Body of pancreas (tissue), 4 donors: ENCODE measurements at regions not wholly inside any gene's neighbourhood (a gene's known extent, or its start where the extent isn't known, plus 50 kb on each side); places are given as distances from the start of the nearest gene placed in this dataset.

ENCODE experiments used
- ATAC-seq: fragments of 150-250 bp; one replicate; pipeline ENCODE4 v1.9.1; 2016
- DNase-seq, 4 donors: peaks; one replicate each; pipeline ENCODE4 v3.0.0-alpha.2; 2019
- H3K27ac ChIP-seq, 4 donors: fragments of 200-600 bp; sonication (generic); 1 replicate in 3 of 4; 2 replicates in 1 of 4; pipeline versions ENCODE4 v1.5.1 to v1.6.1; 2016 to 2019; ENCODE audit warnings: mild to moderate bottlenecking in 1 of 4, mixed read lengths in 1 of 4, moderate library complexity in 1 of 4
- H3K27me3 ChIP-seq, 2 donors: fragments of 200-600 bp; sonication (generic); one replicate each; pipeline ENCODE4 v1.6.0; 2016; ENCODE audit warnings: mild to moderate bottlenecking in 1 of 2
- H3K36me3 ChIP-seq, 2 donors: fragments of 200-600 bp; sonication (generic); replicated peaks in 1 of 2; 2 replicates each; pipeline ENCODE4 v1.5.1; 2016; ENCODE audit warnings: low read depth in 2 of 2; ENCODE audit not compliant: insufficient read depth in 1 of 2
- H3K4me1 ChIP-seq: fragments of 200-600 bp; sonication (generic); one replicate; pipeline ENCODE4 v1.6.0; 2016
- H3K4me3 ChIP-seq, 2 donors: fragments of 200-600 bp; sonication (generic); 1 replicate in 1 of 2; 2 replicates in 1 of 2; pipeline ENCODE4 v1.5.1; 2016 to 2019
- H3K9me3 ChIP-seq, 3 donors: fragments of 200-600 bp; sonication (generic); 1 replicate in 2 of 3; 2 replicates in 1 of 3; pipeline ENCODE4 v1.5.1; 2016
- CTCF ChIP-seq, 7 experiments: fragments of 450-650 bp in 4 of 7; fragments of 200-600 bp in 3 of 7; sonication (generic) in 3 of 7; IDR thresholded peaks; one replicate each; pipeline ENCODE4 v1.5.1; 2016 to 2019; ENCODE audit warnings: antibody characterized with exemption in 7 of 7
- POLR2A ChIP-seq, 3 donors: fragments of 450-650 bp; IDR thresholded peaks; one replicate each; pipeline ENCODE4 v1.6.1; 2016; ENCODE audit warnings: antibody characterized with exemption in 3 of 3, mild to moderate bottlenecking in 2 of 3
- WGBS, 2 donors: methylation state at CpG; one replicate each; pipeline ENCODE4 v1.1.5; 2017; 5-methylcytosine and 5-hydroxymethylcytosine counted together
- intact Hi-C: fragments of 100-400 bp; cut with DNase I; formaldehyde crosslinking; loops from one replicate; pipeline ENCODE4 v1.15.1; 2023

GRCh38 chr3:59210260-59210659, 160.4 kb upstream of the CFAP20DC start:
- no peaks in the 10 kb centered on the region for H3K4me1 ChIP-seq
- H3K27ac ChIP-seq: no peak overlapping the region
- H3K27me3 ChIP-seq: no peaks in the 10 kb centered on the region
- no peak for DNase-seq
- TF ChIP-seq CTCF (IDR thresholded peaks at IDR 0.05) (no peak), POLR2A (IDR thresholded peaks at IDR 0.05) (no peak)
- no peak for ATAC-seq
- 51 to 55% methylated on average over 2 of the region's 2 CpGs for WGBS, 2 donors
- no peak overlapping the region for H3K4me3 ChIP-seq
- no peaks in the 10 kb centered on the region for H3K36me3 ChIP-seq
- no peaks in the 10 kb centered on the region for H3K9me3 ChIP-seq
- intact Hi-C loops: no loop called here

GRCh38 chr3:59192473-59192872, 142.6 kb upstream of the CFAP20DC start:
- Histone ChIP-seq H3K27me3 (no peaks in the 10 kb centered on the region), H3K27ac (no peak overlapping the region), H3K9me3 (no peaks in the 10 kb centered on the region), H3K36me3 (no peaks in the 10 kb centered on the region), H3K4me3 (no peak overlapping the region), H3K4me1 (no peaks in the 10 kb centered on the region)
- intact Hi-C loops: no loop called here
- TF ChIP-seq POLR2A (IDR thresholded peaks at IDR 0.05) (no peak), CTCF (IDR thresholded peaks at IDR 0.05) (no peak)
- no peak for ATAC-seq
- DNase-seq: no peak

- 76 to 78% methylated on average over 2 of the region's 2 CpGs for WGBS, 2 donors
- intact Hi-C loops: no loop called here
- no peak overlapping the region for H3K4me3 ChIP-seq
- H3K4me1 ChIP-seq: no peaks in the 10 kb centered on the region
- H3K27me3 ChIP-seq: no peaks in the 10 kb centered on the region
- DNase-seq: no peak
- H3K27ac ChIP-seq: no peak overlapping the region
- no peak for ATAC-seq
- TF ChIP-seq POLR2A (IDR thresholded peaks at IDR 0.05): no peak
- TF ChIP-seq CTCF (IDR thresholded peaks at IDR 0.05): no peak
- no peaks in the 10 kb centered on the region for H3K9me3 ChIP-seq
- H3K36me3 ChIP-seq: no peaks in the 10 kb centered on the region
These were observed 141.8 kb upstream of the CFAP20DC start for GRCh38 chr3:59191651-59192050.

GRCh38 chr3:59189939-59190338, 140.1 kb upstream of the CFAP20DC start:
- no peak for DNase-seq
- 70 to 89% methylated on average over 5 of the region's 5 CpGs for WGBS, 2 donors
- H3K36me3 ChIP-seq: no peaks in the 10 kb centered on the region
- no peaks in the 10 kb centered on the region for H3K27me3 ChIP-seq
- no peak overlapping the region for H3K4me3 ChIP-seq
- no peaks in the 10 kb centered on the region for H3K9me3 ChIP-seq
- no peak for ATAC-seq
- H3K27ac ChIP-seq: no peak overlapping the region
- intact Hi-C loops: no loop called here
- no peak for TF ChIP-seq CTCF (IDR thresholded peaks at IDR 0.05)
- TF ChIP-seq POLR2A (IDR thresholded peaks at IDR 0.05): no peak
- no peaks in the 10 kb centered on the region for H3K4me1 ChIP-seq

GRCh38 chr3:59189526-59189925, 139.7 kb upstream of the CFAP20DC start:
- no peak overlapping the region for H3K27ac ChIP-seq
- intact Hi-C loops: no loop called here
- H3K27me3 ChIP-seq: no peaks in the 10 kb centered on the region
- no peaks in the 10 kb centered on the region for H3K4me1 ChIP-seq
- no peaks in the 10 kb centered on the region for H3K9me3 ChIP-seq
- ATAC-seq (no peak), DNase-seq (no peak)
- H3K4me3 ChIP-seq: no peak overlapping the region
- H3K36me3 ChIP-seq: no peaks in the 10 kb centered on the region
- WGBS, 2 donors: 75 to 92% methylated on average over 2 to 4 of the region's 4 CpGs
- no peak for TF ChIP-seq POLR2A (IDR thresholded peaks at IDR 0.05)
- TF ChIP-seq CTCF (IDR thresholded peaks at IDR 0.05): no peak
